GM13977 (cell line): ENCODE measurements at regions not wholly inside any gene's neighbourhood (a gene's known extent, or its start where the extent isn't known, plus 50 kb on each side); places are given as distances from the start of the nearest gene placed in this dataset.
"Not testable (repeated sequence)": the region's sequence is repeated elsewhere in the genome, so short reads cannot be mapped to it uniquely, and the experiment has no call there.

Experiments used
- DNase-seq: peaks from one replicate; pipeline ENCODE4 v3.0.0; 2012; ENCODE audit warnings: low spot score
- CTCF ChIP-seq: IDR thresholded peaks from 2 replicates; pipeline ENCODE4 v1.5.1; 2012; ENCODE audit warnings: mild to moderate bottlenecking, control low read depth; ENCODE audit not compliant: insufficient read depth; ENCODE audit errors: extremely low read depth, missing control alignments
- in situ Hi-C: fragments of 300-500 bp; cut with MboI; formaldehyde crosslinking; loops from one replicate; pipeline ENCODE4 v1.12.0; 2022; ENCODE audit warnings: low sequenced_read_pairs, low pct_unique_long_range_greater_than_20kb, mixed read lengths, inconsistent platforms; ENCODE audit not compliant: unreplicated experiment

GRCh38 chr13:90315061-90315460 is 1032.4 kb upstream of the MIR17HG start:
- no peak for DNase-seq
- TF ChIP-seq CTCF: no peak
- in situ Hi-C loops: no loop called here

GRCh38 chr13:90320664-90321063 is 1026.8 kb upstream of the MIR17HG start:
- TF ChIP-seq CTCF: no peak
- in situ Hi-C loops: no loop called here
- no peak for DNase-seq

GRCh38 chr13:90321281-90321931 is 1026.1 kb upstream of the MIR17HG start:
- no peak for TF ChIP-seq CTCF
- DNase-seq: no peak
- in situ Hi-C loops: no loop called here

- no peak for TF ChIP-seq CTCF
- DNase-seq: no peak
- in situ Hi-C loops: no loop called here
These were observed 1017.8 kb upstream of the MIR17HG start for GRCh38 chr13:90329641-90330040.

- DNase-seq: no peak
- in situ Hi-C loops: no loop called here
- TF ChIP-seq CTCF: no peak
These were observed 1015.5 kb upstream of the MIR17HG start for GRCh38 chr13:90331974-90332373.

- TF ChIP-seq CTCF: no peak
- DNase-seq: no peak
- in situ Hi-C loops: no loop called here
These were observed 1011.0 kb upstream of the MIR17HG start for GRCh38 chr13:90336507-90336906.

- DNase-seq, in situ Hi-C loops: not testable (repeated sequence)
These were observed 1006.1 kb upstream of the MIR17HG start for GRCh38 chr13:90341348-90341747.

- in situ Hi-C loops, DNase-seq: not testable (repeated sequence)
These were observed 998.9 kb upstream of the MIR17HG start for GRCh38 chr13:90348477-90349136.
